ENCODE measurements at regions not wholly inside any gene's neighbourhood (a gene's known extent, or its start where the extent isn't known, plus 50 kb on each side); places are given as distances from the start of the nearest gene placed in this dataset.
"Not testable (repeated sequence)": the region's sequence is repeated elsewhere in the genome, so short reads cannot be mapped to it uniquely, and the experiment has no call there.

- no peak for DNase-seq
Observed at GRCh38 chr14:35934499-35934898, 108.4 kb downstream of the BRMS1L start.

GRCh38 chr14:35932659-35933159, 106.6 kb downstream of the BRMS1L start:
- DNase-seq = peak in 2 of 3 experiments; percentile 78 to 96

- DNase-seq = no peak
Observed at GRCh38 chr14:35932136-35932535, 106.0 kb downstream of the BRMS1L start.

GRCh38 chr14:35931346-35931745, 105.2 kb downstream of the BRMS1L start:
- peak in 1 of 3 experiments; percentile 14 for DNase-seq

- no peak for DNase-seq
Observed at GRCh38 chr14:35929186-35929585, 103.0 kb downstream of the BRMS1L start.

GRCh38 chr14:35927727-35928126, 101.6 kb downstream of the BRMS1L start:
- DNase-seq = no peak

GRCh38 chr14:35925319-35925718, 99.2 kb downstream of the BRMS1L start:
- no peak for DNase-seq

GRCh38 chr14:35922590-35922989, 96.5 kb downstream of the BRMS1L start:
- DNase-seq = not testable (repeated sequence)

GRCh38 chr14:35921745-35922144, 95.6 kb downstream of the BRMS1L start:
- DNase-seq = no peak
